Ishikawa (cell line): ENCODE measurements at regions not wholly inside any gene's neighbourhood (a gene's known extent, or its start where the extent isn't known, plus 50 kb on each side); places are given as distances from the start of the nearest gene placed in this dataset.

Experiments
- CEBPB ChIP-seq: IDR thresholded peaks from 2 replicates; pipeline ENCODE4 v1.6.1; 2012
- CREB1 ChIP-seq: IDR thresholded peaks from 2 replicates; pipeline ENCODE4 v1.6.1; 2012; ENCODE audit warnings: low read depth
- EGR1 ChIP-seq: IDR thresholded peaks from 2 replicates; pipeline ENCODE4 v1.6.1; 2012
- EP300 ChIP-seq: IDR thresholded peaks from 2 replicates; pipeline ENCODE4 v1.6.1; 2012; ENCODE audit warnings: borderline replicate concordance
- FOXM1 ChIP-seq: IDR thresholded peaks from 2 replicates; pipeline ENCODE4 v1.6.1; 2012; ENCODE audit warnings: low read depth, borderline replicate concordance
- NFIC ChIP-seq: IDR thresholded peaks from 2 replicates; pipeline ENCODE4 v1.6.1; 2012
- RAD21 ChIP-seq: IDR thresholded peaks from 2 replicates; pipeline ENCODE4 v1.6.1; 2012; ENCODE audit warnings: low read depth
- TAF1 ChIP-seq: IDR thresholded peaks from 2 replicates; pipeline ENCODE4 v1.6.1; 2012; ENCODE audit warnings: low read depth, mild to moderate bottlenecking
- TCF12 ChIP-seq: IDR thresholded peaks from 2 replicates; pipeline ENCODE4 v1.6.1; 2012; ENCODE audit warnings: low read depth
- TEAD4 ChIP-seq: IDR thresholded peaks from 2 replicates; pipeline ENCODE4 v1.6.1; 2012
- YY1 ChIP-seq: IDR thresholded peaks from 2 replicates; pipeline ENCODE4 v1.6.1; 2012; ENCODE audit warnings: low read depth
- ZBTB7A ChIP-seq: IDR thresholded peaks from 2 replicates; pipeline ENCODE4 v1.6.1; 2012; ENCODE audit warnings: low read depth
- TF ChIP-seq, protein P1 (sequence below): IDR thresholded peaks from 2 replicates; pipeline ENCODE4 v1.6.1; 2012; ENCODE audit warnings: low read depth, mild to moderate bottlenecking
- TF ChIP-seq, protein P2 (sequence below): IDR thresholded peaks from 2 replicates; pipeline ENCODE4 v1.6.1; 2012
- TF ChIP-seq, protein P3 (sequence below): IDR thresholded peaks from 2 replicates; pipeline ENCODE4 v1.6.1; 2012

DNA sequence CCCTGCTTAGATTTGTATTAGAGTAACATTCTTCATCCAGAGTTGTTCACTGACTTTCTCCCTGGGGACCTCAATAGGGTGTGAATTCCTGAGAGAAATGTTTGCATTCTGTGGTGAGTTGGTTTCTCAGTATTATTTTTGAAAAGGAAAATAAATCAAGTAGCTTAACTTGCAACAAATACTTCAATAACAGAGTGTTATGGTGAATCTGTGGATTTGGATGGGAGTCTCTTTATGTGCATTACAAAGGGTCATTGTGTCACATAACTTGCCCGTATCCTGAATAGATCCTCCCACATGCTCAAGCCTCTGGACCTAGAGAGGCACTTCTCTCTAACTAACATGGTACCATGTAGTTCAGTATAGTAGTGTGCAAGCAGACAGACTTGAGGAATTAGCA, 68.4 kb upstream of the IPO9 start:
- no peak for TF ChIP-seq NFIC
- no peak for TF ChIP-seq CREB1
- TF ChIP-seq TEAD4, result no peak
- TF ChIP-seq EGR1, result no peak
- TF ChIP-seq EP300, result no peak
- TF ChIP-seq RAD21, result no peak

- TF ChIP-seq, protein P1, sequence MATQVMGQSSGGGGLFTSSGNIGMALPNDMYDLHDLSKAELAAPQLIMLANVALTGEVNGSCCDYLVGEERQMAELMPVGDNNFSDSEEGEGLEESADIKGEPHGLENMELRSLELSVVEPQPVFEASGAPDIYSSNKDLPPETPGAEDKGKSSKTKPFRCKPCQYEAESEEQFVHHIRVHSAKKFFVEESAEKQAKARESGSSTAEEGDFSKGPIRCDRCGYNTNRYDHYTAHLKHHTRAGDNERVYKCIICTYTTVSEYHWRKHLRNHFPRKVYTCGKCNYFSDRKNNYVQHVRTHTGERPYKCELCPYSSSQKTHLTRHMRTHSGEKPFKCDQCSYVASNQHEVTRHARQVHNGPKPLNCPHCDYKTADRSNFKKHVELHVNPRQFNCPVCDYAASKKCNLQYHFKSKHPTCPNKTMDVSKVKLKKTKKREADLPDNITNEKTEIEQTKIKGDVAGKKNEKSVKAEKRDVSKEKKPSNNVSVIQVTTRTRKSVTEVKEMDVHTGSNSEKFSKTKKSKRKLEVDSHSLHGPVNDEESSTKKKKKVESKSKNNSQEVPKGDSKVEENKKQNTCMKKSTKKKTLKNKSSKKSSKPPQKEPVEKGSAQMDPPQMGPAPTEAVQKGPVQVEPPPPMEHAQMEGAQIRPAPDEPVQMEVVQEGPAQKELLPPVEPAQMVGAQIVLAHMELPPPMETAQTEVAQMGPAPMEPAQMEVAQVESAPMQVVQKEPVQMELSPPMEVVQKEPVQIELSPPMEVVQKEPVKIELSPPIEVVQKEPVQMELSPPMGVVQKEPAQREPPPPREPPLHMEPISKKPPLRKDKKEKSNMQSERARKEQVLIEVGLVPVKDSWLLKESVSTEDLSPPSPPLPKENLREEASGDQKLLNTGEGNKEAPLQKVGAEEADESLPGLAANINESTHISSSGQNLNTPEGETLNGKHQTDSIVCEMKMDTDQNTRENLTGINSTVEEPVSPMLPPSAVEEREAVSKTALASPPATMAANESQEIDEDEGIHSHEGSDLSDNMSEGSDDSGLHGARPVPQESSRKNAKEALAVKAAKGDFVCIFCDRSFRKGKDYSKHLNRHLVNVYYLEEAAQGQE, result no peak
- TF ChIP-seq EP300 (no peak), NFIC (no peak), CREB1 (no peak), RAD21 (no peak), TEAD4 (no peak), CEBPB (no peak), FOXM1 (no peak), EGR1 (no peak), TAF1 (no peak), YY1 (no peak), ZBTB7A (no peak)
- TF ChIP-seq, protein P2, sequence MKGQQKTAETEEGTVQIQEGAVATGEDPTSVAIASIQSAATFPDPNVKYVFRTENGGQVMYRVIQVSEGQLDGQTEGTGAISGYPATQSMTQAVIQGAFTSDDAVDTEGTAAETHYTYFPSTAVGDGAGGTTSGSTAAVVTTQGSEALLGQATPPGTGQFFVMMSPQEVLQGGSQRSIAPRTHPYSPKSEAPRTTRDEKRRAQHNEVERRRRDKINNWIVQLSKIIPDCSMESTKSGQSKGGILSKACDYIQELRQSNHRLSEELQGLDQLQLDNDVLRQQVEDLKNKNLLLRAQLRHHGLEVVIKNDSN, result no peak
- TF ChIP-seq, protein P3, sequence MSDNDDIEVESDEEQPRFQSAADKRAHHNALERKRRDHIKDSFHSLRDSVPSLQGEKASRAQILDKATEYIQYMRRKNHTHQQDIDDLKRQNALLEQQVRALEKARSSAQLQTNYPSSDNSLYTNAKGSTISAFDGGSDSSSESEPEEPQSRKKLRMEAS, result no peak
Measured at GRCh38 chr1:201761178-201761577, 67.8 kb upstream of the IPO9 start.

GRCh38 chr1:201761871-201762270, 67.1 kb upstream of the IPO9 start:
- TF ChIP-seq FOXM1, result no peak
- no peak for TF ChIP-seq TCF12
- TF ChIP-seq, protein P3, result no peak
- TF ChIP-seq RAD21, result no peak
- TF ChIP-seq ZBTB7A, result no peak
- TF ChIP-seq CREB1, result no peak
- no peak for TF ChIP-seq TAF1
- TF ChIP-seq NFIC, result no peak
- TF ChIP-seq YY1, result no peak
- TF ChIP-seq TEAD4, result no peak
- TF ChIP-seq, protein P1, result no peak
- TF ChIP-seq, protein P2, result no peak
- TF ChIP-seq CEBPB, result no peak

DNA sequence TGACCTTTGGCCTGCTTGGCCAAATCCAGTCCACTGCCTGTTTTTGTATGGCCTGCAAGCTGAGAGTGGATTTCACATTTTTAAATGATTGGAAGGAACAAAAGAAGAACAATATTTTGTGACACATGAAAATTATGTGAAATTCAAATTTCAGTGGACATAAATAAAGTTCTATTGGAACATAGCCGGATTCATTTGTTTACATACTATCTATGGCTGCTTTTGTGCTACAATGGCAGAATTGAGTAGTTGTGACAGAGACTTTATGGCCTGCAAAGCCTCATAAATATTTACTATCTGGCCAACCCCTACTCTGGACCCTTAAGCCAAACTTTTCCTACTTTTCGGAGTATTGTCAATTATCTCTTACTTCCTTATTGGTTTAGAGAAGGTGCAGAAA, 66.6 kb upstream of the IPO9 start:
- TF ChIP-seq FOXM1, result no peak
- no peak for TF ChIP-seq CEBPB
- TF ChIP-seq, protein P3, result no peak
- TF ChIP-seq RAD21, result no peak
- no peak for TF ChIP-seq CREB1
- no peak for TF ChIP-seq TEAD4
- TF ChIP-seq EGR1, result no peak

- TF ChIP-seq, protein P3, result no peak
- TF ChIP-seq, protein P1, result no peak
- TF ChIP-seq NFIC (no peak), FOXM1 (no peak), ZBTB7A (no peak), CEBPB (no peak), TCF12 (no peak), EP300 (no peak), CREB1 (no peak), RAD21 (no peak), YY1 (no peak)
- TF ChIP-seq, protein P2, result no peak
Measured at GRCh38 chr1:201763455-201764140, 65.4 kb upstream of the IPO9 start.
